ENCODE measurements at regions not wholly inside any gene's neighbourhood (a gene's known extent, or its start where the extent isn't known, plus 50 kb on each side); places are given as distances from the start of the nearest gene placed in this dataset.
"Not testable (repeated sequence)": the region's sequence is repeated elsewhere in the genome, so short reads cannot be mapped to it uniquely, and the experiment has no call there.

DNA sequence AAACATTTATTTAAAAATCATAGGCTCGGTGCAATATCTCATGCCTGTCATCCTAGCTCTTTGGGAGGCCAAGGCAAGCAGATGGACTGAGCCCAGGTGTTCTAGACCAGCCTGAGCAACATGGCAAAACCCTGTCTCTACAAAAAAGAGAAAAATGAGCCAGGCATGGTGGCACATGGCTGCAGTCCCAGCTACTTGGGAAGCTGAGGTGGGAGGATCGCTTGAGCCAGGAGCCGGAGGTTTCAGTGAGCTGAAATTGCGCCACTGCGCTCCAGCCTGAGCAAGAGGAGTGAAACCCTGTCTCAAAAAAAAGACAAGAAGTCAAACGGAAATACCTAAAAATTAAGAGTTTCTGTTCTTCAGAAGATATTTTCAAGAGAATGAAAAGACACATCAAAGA, 122.3 kb downstream of the RSL24D1 start:
- intact Hi-C loops (cut with micrococcal nuclease; ENCODE audit: unreplicated experiment): no loop called here
- no peak for FAIRE-seq
- CTCF ChIA-PET (ENCODE audit: low intra/inter-chr PET ratio, low total read pairs): no interaction called here

DNA sequence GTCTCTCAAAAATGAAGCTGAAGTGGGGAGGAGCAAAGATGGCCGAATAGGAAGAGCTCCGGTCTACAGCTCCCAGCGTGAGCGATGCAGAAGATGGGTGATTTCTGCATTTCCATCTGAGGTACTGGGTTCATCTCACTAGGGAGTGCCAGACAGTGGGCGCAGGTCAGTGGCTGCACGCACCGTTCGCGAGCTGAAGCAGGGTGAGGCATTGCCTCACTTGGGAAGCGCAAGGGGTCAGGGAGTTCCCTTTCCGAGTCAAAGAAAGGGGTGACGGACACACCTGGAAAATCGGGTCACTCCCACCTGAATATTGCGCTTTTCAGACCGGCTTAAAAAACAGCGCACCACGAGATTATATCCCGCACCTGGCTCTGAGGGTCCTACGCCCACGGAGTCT, 132.8 kb downstream of the RSL24D1 start:
- H3K79me2 ChIP-seq (ENCODE audit: insufficient read depth, low read length); H3K4me1 ChIP-seq (ENCODE audit: insufficient read depth, low read length); H3K9me3 ChIP-seq (ENCODE audit: low read length); H3K4me3 ChIP-seq (replicated peaks in 1 of 3; ENCODE audit: insufficient read depth in 1 of 3, low read depth in 2 of 3, low read length in 3 of 3); DNase-seq (ENCODE audit: low spot score); H2AFZ ChIP-seq (ENCODE audit: low read length); FAIRE-seq; CTCF ChIA-PET (ENCODE audit: low intra/inter-chr PET ratio, low total read pairs); H3K9ac ChIP-seq (ENCODE audit: insufficient read depth, low read depth, low read length); ATAC-seq; in situ Hi-C loops (cut with HindIII; ENCODE audit: extremely low pct_ligation_motif_present, low pct_unique_long_range_greater_than_20kb); BruUV-seq (replicated peaks); POLR2A ChIA-PET; intact Hi-C loops (cut with micrococcal nuclease; ENCODE audit: unreplicated experiment); H3K27me3 ChIP-seq (ENCODE audit: control insufficient read depth in 1 of 2, insufficient read depth in 2 of 2, low read length in 2 of 2); H3K27ac ChIP-seq (ENCODE audit: extremely low read length, insufficient read depth, low read length); H4K20me1 ChIP-seq (ENCODE audit: insufficient read depth, low read length); H3K36me3 ChIP-seq (replicated peaks in 1 of 2; ENCODE audit: control insufficient read depth in 1 of 2, insufficient read depth in 2 of 2, low read length in 2 of 2); H3K4me2 ChIP-seq (ENCODE audit: low read depth, low read length): not testable (repeated sequence)
- WGBS (ENCODE audit: low lambda C conversion rate): 55% methylated on average over 19 of the region's 20 CpGs

More for the DNA sequence above, 122.3 kb downstream of the RSL24D1 start:
- ATAC-seq: no peak
- no peak for DNase-seq (ENCODE audit: low spot score)
- Histone ChIP-seq H3K9me3 (ENCODE audit: low read length) (no peaks in the 10 kb centered on the region; the same call in 1 of the 2 replicates), H3K27me3 (ENCODE audit: control insufficient read depth in 1 of 2, insufficient read depth in 2 of 2, low read length in 2 of 2) (no peaks in the 10 kb centered on the region), H3K79me2 (ENCODE audit: insufficient read depth, low read length) (no peaks in the 10 kb centered on the region), H4K20me1 (ENCODE audit: insufficient read depth, low read length) (no peaks in the 10 kb centered on the region), H3K36me3 (replicated peaks in 1 of 2; ENCODE audit: control insufficient read depth in 1 of 2, insufficient read depth in 2 of 2, low read length in 2 of 2) (no peaks in the 10 kb centered on the region), H3K4me2 (ENCODE audit: low read depth, low read length) (no peak overlapping the region), H3K9ac (ENCODE audit: insufficient read depth, low read depth, low read length) (no peak overlapping the region), H3K4me1 (ENCODE audit: insufficient read depth, low read length) (no peaks in the 10 kb centered on the region), H3K27ac (ENCODE audit: extremely low read length, insufficient read depth, low read length) (no peak overlapping the region), H2AFZ (ENCODE audit: low read length) (no peak overlapping the region), H3K4me3 (replicated peaks in 1 of 3; ENCODE audit: insufficient read depth in 1 of 3, low read depth in 2 of 3, low read length in 3 of 3) (no peak overlapping the region)
- 23% methylated on average over 6 of the region's 6 CpGs for WGBS (ENCODE audit: low lambda C conversion rate)
- POLR2A ChIA-PET: no interaction called here
- in situ Hi-C loops (cut with HindIII; ENCODE audit: extremely low pct_ligation_motif_present, low pct_unique_long_range_greater_than_20kb): no loop called here
- no TSS peak for BruUV-seq (replicated peaks)
- TF ChIP-seq HNRNPH1 (optimal IDR thresholded peaks at IDR 0.05; ENCODE audit: low read depth, low read length) (no peak), NR1H2 (CRISPR knock-in tag; IDR thresholded peaks at IDR 0.05; ENCODE audit: borderline replicate concordance, low read depth) (no peak), POLR2AphosphoS5 (IDR thresholded peaks at IDR 0.05; ENCODE audit: low read depth, low read length) (no peak), ZNF383 (CRISPR knock-in tag; IDR thresholded peaks at IDR 0.05; ENCODE audit: borderline replicate concordance) (no peak), ZBTB20 (CRISPR knock-in tag; IDR thresholded peaks at IDR 0.05; ENCODE audit: borderline replicate concordance, low read depth) (no peak), JARID2 (CRISPR knock-in tag; IDR thresholded peaks at IDR 0.05; ENCODE audit: insufficient replicate concordance) (no peak), MXI1 (IDR thresholded peaks at IDR 0.05; ENCODE audit: borderline replicate concordance, low read depth, low read length) (no peak), ZIK1 (CRISPR knock-in tag; IDR thresholded peaks at IDR 0.05; ENCODE audit: borderline replicate concordance, low read depth) (no peak), EZH2 (conservative IDR thresholded peaks at IDR 0.05; ENCODE audit: low read depth, low read length) (no peak), PRPF4 (IDR thresholded peaks at IDR 0.05; ENCODE audit: low read depth, low read length, poor library complexity, severe bottlenecking) (no peak), ZNF121 (CRISPR knock-in tag; IDR thresholded peaks at IDR 0.05) (no peak), ZNF564 (CRISPR knock-in tag; IDR thresholded peaks at IDR 0.05) (no peak), MTF1 (CRISPR knock-in tag; IDR thresholded peaks at IDR 0.05) (no peak)
- TF ChIP-seq, protein P1, sequence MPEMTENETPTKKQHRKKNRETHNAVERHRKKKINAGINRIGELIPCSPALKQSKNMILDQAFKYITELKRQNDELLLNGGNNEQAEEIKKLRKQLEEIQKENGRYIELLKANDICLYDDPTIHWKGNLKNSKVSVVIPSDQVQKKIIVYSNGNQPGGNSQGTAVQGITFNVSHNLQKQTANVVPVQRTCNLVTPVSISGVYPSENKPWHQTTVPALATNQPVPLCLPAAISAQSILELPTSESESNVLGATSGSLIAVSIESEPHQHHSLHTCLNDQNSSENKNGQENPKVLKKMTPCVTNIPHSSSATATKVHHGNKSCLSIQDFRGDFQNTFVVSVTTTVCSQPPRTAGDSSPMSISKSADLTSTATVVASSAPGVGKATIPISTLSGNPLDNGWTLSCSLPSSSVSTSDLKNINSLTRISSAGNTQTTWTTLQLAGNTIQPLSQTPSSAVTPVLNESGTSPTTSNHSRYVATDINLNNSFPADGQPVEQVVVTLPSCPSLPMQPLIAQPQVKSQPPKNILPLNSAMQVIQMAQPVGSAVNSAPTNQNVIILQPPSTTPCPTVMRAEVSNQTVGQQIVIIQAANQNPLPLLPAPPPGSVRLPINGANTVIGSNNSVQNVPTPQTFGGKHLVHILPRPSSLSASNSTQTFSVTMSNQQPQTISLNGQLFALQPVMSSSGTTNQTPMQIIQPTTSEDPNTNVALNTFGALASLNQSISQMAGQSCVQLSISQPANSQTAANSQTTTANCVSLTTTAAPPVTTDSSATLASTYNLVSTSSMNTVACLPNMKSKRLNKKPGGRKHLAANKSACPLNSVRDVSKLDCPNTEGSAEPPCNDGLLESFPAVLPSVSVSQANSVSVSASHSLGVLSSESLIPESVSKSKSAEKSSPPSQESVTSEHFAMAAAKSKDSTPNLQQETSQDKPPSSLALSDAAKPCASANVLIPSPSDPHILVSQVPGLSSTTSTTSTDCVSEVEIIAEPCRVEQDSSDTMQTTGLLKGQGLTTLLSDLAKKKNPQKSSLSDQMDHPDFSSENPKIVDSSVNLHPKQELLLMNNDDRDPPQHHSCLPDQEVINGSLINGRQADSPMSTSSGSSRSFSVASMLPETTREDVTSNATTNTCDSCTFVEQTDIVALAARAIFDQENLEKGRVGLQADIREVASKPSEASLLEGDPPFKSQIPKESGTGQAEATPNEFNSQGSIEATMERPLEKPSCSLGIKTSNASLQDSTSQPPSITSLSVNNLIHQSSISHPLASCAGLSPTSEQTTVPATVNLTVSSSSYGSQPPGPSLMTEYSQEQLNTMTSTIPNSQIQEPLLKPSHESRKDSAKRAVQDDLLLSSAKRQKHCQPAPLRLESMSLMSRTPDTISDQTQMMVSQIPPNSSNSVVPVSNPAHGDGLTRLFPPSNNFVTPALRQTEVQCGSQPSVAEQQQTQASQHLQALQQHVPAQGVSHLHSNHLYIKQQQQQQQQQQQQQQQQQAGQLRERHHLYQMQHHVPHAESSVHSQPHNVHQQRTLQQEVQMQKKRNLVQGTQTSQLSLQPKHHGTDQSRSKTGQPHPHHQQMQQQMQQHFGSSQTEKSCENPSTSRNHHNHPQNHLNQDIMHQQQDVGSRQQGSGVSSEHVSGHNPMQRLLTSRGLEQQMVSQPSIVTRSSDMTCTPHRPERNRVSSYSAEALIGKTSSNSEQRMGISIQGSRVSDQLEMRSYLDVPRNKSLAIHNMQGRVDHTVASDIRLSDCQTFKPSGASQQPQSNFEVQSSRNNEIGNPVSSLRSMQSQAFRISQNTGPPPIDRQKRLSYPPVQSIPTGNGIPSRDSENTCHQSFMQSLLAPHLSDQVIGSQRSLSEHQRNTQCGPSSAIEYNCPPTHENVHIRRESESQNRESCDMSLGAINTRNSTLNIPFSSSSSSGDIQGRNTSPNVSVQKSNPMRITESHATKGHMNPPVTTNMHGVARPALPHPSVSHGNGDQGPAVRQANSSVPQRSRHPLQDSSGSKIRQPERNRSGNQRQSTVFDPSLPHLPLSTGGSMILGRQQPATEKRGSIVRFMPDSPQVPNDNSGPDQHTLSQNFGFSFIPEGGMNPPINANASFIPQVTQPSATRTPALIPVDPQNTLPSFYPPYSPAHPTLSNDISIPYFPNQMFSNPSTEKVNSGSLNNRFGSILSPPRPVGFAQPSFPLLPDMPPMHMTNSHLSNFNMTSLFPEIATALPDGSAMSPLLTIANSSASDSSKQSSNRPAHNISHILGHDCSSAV (CRISPR knock-in tag; IDR thresholded peaks at IDR 0.05; ENCODE audit: borderline replicate concordance): no peak

Measured in HepG2 (cell line).